Astrocyte (in vitro differentiated cells and primary cell): ENCODE measurements at regions not wholly inside any gene's neighbourhood (a gene's known extent, or its start where the extent isn't known, plus 50 kb on each side); places are given as distances from the start of the nearest gene placed in this dataset.

Source experiments
- EZH2 ChIP-seq: IDR thresholded peaks from 2 replicates; pipeline ENCODE4 v1.6.1; 2012; ENCODE audit warnings: mild to moderate bottlenecking, low read length, inconsistent platforms; ENCODE audit not compliant: insufficient read depth
- TF ChIP-seq, protein P1 (sequence below): IDR thresholded peaks from 2 replicates; pipeline ENCODE4 v1.5.1; 2011; ENCODE audit warnings: low read depth, mild to moderate bottlenecking, inconsistent platforms, low read length, moderate library complexity; ENCODE audit not compliant: insufficient read depth

DNA sequence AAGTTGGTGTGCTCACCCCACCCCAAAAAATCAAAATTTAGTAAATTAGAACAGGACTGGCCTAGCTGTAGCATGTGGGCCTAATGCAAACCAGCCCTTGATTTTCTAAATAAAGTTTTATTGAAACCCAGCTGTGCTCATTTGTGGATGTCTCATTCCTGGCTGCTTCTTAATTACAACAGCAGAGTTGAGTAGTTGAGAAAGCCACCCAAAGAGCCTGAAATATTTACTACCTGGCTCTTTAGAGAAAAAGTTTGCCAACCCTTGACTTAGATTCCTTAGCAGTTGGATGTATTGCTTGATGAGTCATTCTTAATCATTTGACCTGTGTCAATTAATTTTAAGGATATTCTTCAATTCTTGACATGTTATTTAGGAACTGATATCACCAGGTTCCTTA, 168.3 kb upstream of the PUDP start:
- TF ChIP-seq, protein P1, sequence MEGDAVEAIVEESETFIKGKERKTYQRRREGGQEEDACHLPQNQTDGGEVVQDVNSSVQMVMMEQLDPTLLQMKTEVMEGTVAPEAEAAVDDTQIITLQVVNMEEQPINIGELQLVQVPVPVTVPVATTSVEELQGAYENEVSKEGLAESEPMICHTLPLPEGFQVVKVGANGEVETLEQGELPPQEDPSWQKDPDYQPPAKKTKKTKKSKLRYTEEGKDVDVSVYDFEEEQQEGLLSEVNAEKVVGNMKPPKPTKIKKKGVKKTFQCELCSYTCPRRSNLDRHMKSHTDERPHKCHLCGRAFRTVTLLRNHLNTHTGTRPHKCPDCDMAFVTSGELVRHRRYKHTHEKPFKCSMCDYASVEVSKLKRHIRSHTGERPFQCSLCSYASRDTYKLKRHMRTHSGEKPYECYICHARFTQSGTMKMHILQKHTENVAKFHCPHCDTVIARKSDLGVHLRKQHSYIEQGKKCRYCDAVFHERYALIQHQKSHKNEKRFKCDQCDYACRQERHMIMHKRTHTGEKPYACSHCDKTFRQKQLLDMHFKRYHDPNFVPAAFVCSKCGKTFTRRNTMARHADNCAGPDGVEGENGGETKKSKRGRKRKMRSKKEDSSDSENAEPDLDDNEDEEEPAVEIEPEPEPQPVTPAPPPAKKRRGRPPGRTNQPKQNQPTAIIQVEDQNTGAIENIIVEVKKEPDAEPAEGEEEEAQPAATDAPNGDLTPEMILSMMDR, result no peak
- no peak for TF ChIP-seq EZH2
